OCI-LY1 (cell line): ENCODE measurements at regions not wholly inside any gene's neighbourhood (a gene's known extent, or its start where the extent isn't known, plus 50 kb on each side); places are given as distances from the start of the nearest gene placed in this dataset.

ENCODE experiments used
- H2AFZ ChIP-seq: fragments of 200-600 bp; sonication (generic), shearing (Covaris generic); 2 replicates; pipeline ENCODE4 v1.6.0; 2014; ENCODE audit warnings: antibody characterized with exemption, mild to moderate bottlenecking, low read length
- H3F3A ChIP-seq: fragments of 200-600 bp; sonication (generic), shearing (Covaris generic); 2 replicates; pipeline ENCODE4 v1.6.0; 2014; ENCODE audit warnings: mild to moderate bottlenecking, antibody characterized with exemption, low read length, moderate library complexity; ENCODE audit not compliant: insufficient read depth
- H3K27ac ChIP-seq: fragments of 200-600 bp; sonication (generic); 2 replicates; pipeline ENCODE4 v1.5.1; 2014; ENCODE audit warnings: low read length, mixed run types, mild to moderate bottlenecking, low read depth; ENCODE audit not compliant: poor library complexity, severe bottlenecking
- H3K27me3 ChIP-seq: fragments of 200-600 bp; sonication (generic); 2 replicates; pipeline ENCODE4 v1.6.0; 2014; ENCODE audit warnings: antibody characterized with exemption, mild to moderate bottlenecking, low read length, moderate library complexity; ENCODE audit not compliant: insufficient read depth
- H3K36me3 ChIP-seq: fragments of 200-600 bp; sonication (generic); 2 replicates; pipeline ENCODE4 v1.6.1; 2014; ENCODE audit warnings: mild to moderate bottlenecking, antibody characterized with exemption, low read length, moderate library complexity, mixed read lengths; ENCODE audit not compliant: insufficient read depth
- H3K4me1 ChIP-seq: fragments of 200-600 bp; sonication (generic); 2 replicates; pipeline ENCODE4 v1.5.1; 2014; ENCODE audit warnings: mild to moderate bottlenecking, low read length, moderate library complexity; ENCODE audit not compliant: insufficient read depth, severe bottlenecking
- H3K4me2 ChIP-seq: fragments of 200-600 bp; sonication (generic), shearing (Covaris generic); 2 replicates; pipeline ENCODE4 v1.6.1; 2014; ENCODE audit warnings: low read length
- H3K4me3 ChIP-seq: fragments of 200-600 bp; sonication (generic); 2 replicates; pipeline ENCODE4 v1.5.1; 2014; ENCODE audit warnings: low read length, low read depth, mild to moderate bottlenecking, mixed read lengths; ENCODE audit not compliant: poor library complexity, severe bottlenecking
- H3K79me2 ChIP-seq: fragments of 200-600 bp; shearing (Covaris generic); 2 replicates; pipeline ENCODE4 v1.6.1; 2016; ENCODE audit warnings: mixed run types, low read length, mixed read lengths; ENCODE audit not compliant: insufficient read depth
- H3K9ac ChIP-seq: fragments of 200-600 bp; sonication (generic), shearing (Covaris generic); 2 replicates; pipeline ENCODE4 v1.6.1; 2014; ENCODE audit warnings: mild to moderate bottlenecking, low read length, mixed read lengths
- H3K9me2 ChIP-seq: fragments of 200-600 bp; sonication (generic), shearing (Covaris generic); 2 replicates; pipeline ENCODE4 v1.6.1; 2014; ENCODE audit warnings: low read depth, mild to moderate bottlenecking, low read length, mixed read lengths
- H3K9me3 ChIP-seq: fragments of 200-600 bp; shearing (Covaris generic); 2 replicates; pipeline ENCODE4 v1.6.1; 2014; ENCODE audit warnings: low read length, mixed read lengths
- H4K20me1 ChIP-seq: fragments of 200-600 bp; sonication (generic), shearing (Covaris generic); 2 replicates; pipeline ENCODE4 v1.6.0; 2016; ENCODE audit warnings: mild to moderate bottlenecking, low read length; ENCODE audit not compliant: insufficient read depth
- CTCF ChIP-seq: fragments of 200-600 bp; sonication (generic), shearing (Covaris generic); IDR thresholded peaks from 2 replicates; pipeline ENCODE4 v1.5.1; 2017; ENCODE audit warnings: mild to moderate bottlenecking, antibody characterized with exemption, low read length, moderate library complexity, mixed read lengths
- EZH2 ChIP-seq: fragments of 200-600 bp; sonication (generic), shearing (Covaris generic); IDR thresholded peaks from 2 replicates; pipeline ENCODE4 v1.8.0; 2017; ENCODE audit warnings: borderline replicate concordance, mixed run types, mild to moderate bottlenecking, antibody characterized with exemption, low read length, moderate library complexity, mixed read lengths

- H4K20me1 ChIP-seq: no peaks in the 10 kb centered on the region
- H2AFZ ChIP-seq: no peak overlapping the region
- no peak overlapping the region for H3K9ac ChIP-seq
- H3K9me3 ChIP-seq: no peaks in the 10 kb centered on the region
- H3K4me2 ChIP-seq: no peak overlapping the region
- no peak for TF ChIP-seq CTCF
- no peak for TF ChIP-seq EZH2
- H3K4me3 ChIP-seq: no peak overlapping the region
- no peaks in the 10 kb centered on the region for H3K9me2 ChIP-seq
- H3K36me3 ChIP-seq: no peaks in the 10 kb centered on the region
- H3K4me1 ChIP-seq: no peaks in the 10 kb centered on the region
- H3K27me3 ChIP-seq: no peaks in the 10 kb centered on the region
- H3K79me2 ChIP-seq: no peaks in the 10 kb centered on the region
- H3K27ac ChIP-seq: no peak overlapping the region
- H3F3A ChIP-seq: no peaks in the 10 kb centered on the region
Measured at GRCh38 chr14:104286496-104286895, 148.1 kb downstream of the KIF26A start.

GRCh38 chr14:104287301-104288009, 149.1 kb downstream of the KIF26A start:
- Histone ChIP-seq H3K27me3 (no peaks in the 10 kb centered on the region), H3K9me2 (no peaks in the 10 kb centered on the region), H3K79me2 (no peaks in the 10 kb centered on the region), H3K4me1 (no peaks in the 10 kb centered on the region), H3K4me3 (no peak overlapping the region), H3K4me2 (no peak overlapping the region), H3K36me3 (no peaks in the 10 kb centered on the region), H2AFZ (no peak overlapping the region), H3F3A (no peaks in the 10 kb centered on the region), H3K9ac (no peak overlapping the region), H3K27ac (no peak overlapping the region), H4K20me1 (no peaks in the 10 kb centered on the region), H3K9me3 (no peaks in the 10 kb centered on the region)
- TF ChIP-seq CTCF (no peak), EZH2 (no peak)

GRCh38 chr14:104288272-104288671, 149.9 kb downstream of the KIF26A start:
- Histone ChIP-seq H3K4me1 (no peaks in the 10 kb centered on the region), H3F3A (no peaks in the 10 kb centered on the region), H3K4me3 (no peak overlapping the region), H3K79me2 (no peaks in the 10 kb centered on the region), H3K4me2 (no peak overlapping the region), H3K27me3 (no peaks in the 10 kb centered on the region), H3K36me3 (no peaks in the 10 kb centered on the region), H4K20me1 (no peaks in the 10 kb centered on the region), H3K9me2 (no peaks in the 10 kb centered on the region), H3K9ac (no peak overlapping the region), H2AFZ (no peak overlapping the region), H3K9me3 (no peaks in the 10 kb centered on the region), H3K27ac (no peak overlapping the region)
- TF ChIP-seq CTCF: no peak
- no peak for TF ChIP-seq EZH2
